Common myeloid progenitor, CD34-positive (primary cell): ENCODE measurements at regions not wholly inside any gene's neighbourhood (a gene's known extent, or its start where the extent isn't known, plus 50 kb on each side); places are given as distances from the start of the nearest gene placed in this dataset.

ENCODE experiments used
- CTCF ChIA-PET: fragments of 350-600 bp; sonication (Branson Sonifier 250); formaldehyde crosslinking; loops from one replicate; lab custom pipeline; 2021; ENCODE audit warnings: antibody characterized with exemption; lab: Charles Lee
- POLR2A ChIA-PET: fragments of 350-600 bp; sonication (Branson Sonifier 250); formaldehyde crosslinking; loops from one replicate; lab custom pipeline; 2021; ENCODE audit warnings: antibody characterized with exemption; lab: Charles Lee
- DNase-seq, 3 donors: peaks; one replicate each; pipeline versions ENCODE4 v3.0.0 to v3.0.0-alpha.2; 2013
- H3K27ac ChIP-seq, 2 experiments: 1 replicate in 1 of 2; 2 replicates in 1 of 2; pipeline ENCODE4 v1.7.0; 2013; ENCODE audit warnings: inconsistent platforms in 2 of 2, low read length in 2 of 2, mild to moderate bottlenecking in 2 of 2, low read depth in 1 of 2, moderate library complexity in 1 of 2; ENCODE audit not compliant: severe bottlenecking in 2 of 2, insufficient read depth in 1 of 2, poor library complexity in 1 of 2
- H3K27me3 ChIP-seq, 5 experiments: replicated peaks in 2 of 5; 1 replicate in 3 of 5; 2 replicates in 2 of 5; pipeline versions ENCODE4 v1.6.1 to v1.7.0; 2013; ENCODE audit warnings: low read length in 4 of 5, mild to moderate bottlenecking in 2 of 5, moderate library complexity in 2 of 5, inconsistent platforms in 1 of 5; ENCODE audit not compliant: insufficient read depth in 5 of 5, control insufficient read depth in 4 of 5
- H3K36me3 ChIP-seq, 4 experiments: 1 replicate in 2 of 4; 2 replicates in 2 of 4; pipeline versions ENCODE4 v1.6.1 to v1.7.0; 2013; ENCODE audit warnings: low read length in 3 of 4, control low read depth in 1 of 4, mild to moderate bottlenecking in 1 of 4; ENCODE audit not compliant: control insufficient read depth in 4 of 4, insufficient read depth in 4 of 4
- H3K4me1 ChIP-seq, 4 experiments: 1 replicate in 3 of 4; 2 replicates in 1 of 4; pipeline versions ENCODE4 v1.6.1 to v1.7.1; 2013; ENCODE audit warnings: low read length in 3 of 4, mild to moderate bottlenecking in 3 of 4, control low read depth in 1 of 4, inconsistent platforms in 1 of 4, moderate library complexity in 1 of 4; ENCODE audit not compliant: control insufficient read depth in 4 of 4, insufficient read depth in 4 of 4; ENCODE audit errors: control extremely low read depth in 1 of 4
- H3K4me3 ChIP-seq, 7 experiments: 1 replicate in 4 of 7; 2 replicates in 3 of 7; pipeline versions ENCODE4 v1.5.1 to v1.7.0; 2013; ENCODE audit warnings: mild to moderate bottlenecking in 7 of 7, low read length in 6 of 7, moderate library complexity in 6 of 7, inconsistent platforms in 2 of 7, low read depth in 2 of 7, control low read depth in 1 of 7; ENCODE audit not compliant: insufficient read depth in 4 of 7, control insufficient read depth in 1 of 7; ENCODE audit errors: extremely low read depth in 1 of 7
- H3K9me3 ChIP-seq, 5 experiments: 1 replicate in 4 of 5; 2 replicates in 1 of 5; pipeline versions ENCODE4 v1.6.1 to v1.7.1; 2013; ENCODE audit warnings: low read length in 4 of 5, mild to moderate bottlenecking in 2 of 5, inconsistent platforms in 1 of 5, low read depth in 1 of 5, moderate library complexity in 1 of 5; ENCODE audit not compliant: control insufficient read depth in 4 of 5, insufficient read depth in 2 of 5; ENCODE audit errors: control extremely low read depth in 1 of 5
- WGBS: methylation state at CpG from one replicate; pipeline ENCODE4 v1.1.5; 2013; ENCODE audit not compliant: insufficient coverage; 5-methylcytosine and 5-hydroxymethylcytosine counted together

GRCh38 chr16:65644821-65645220, 523.0 kb upstream of the CDH11 start:
- ChIA-PET CTCF (no interaction called here), POLR2A (no interaction called here)
- Histone ChIP-seq H3K4me3 (no peak overlapping the region), H3K36me3 (no peaks in the 10 kb centered on the region), H3K4me1 (no peaks in the 10 kb centered on the region), H3K9me3 (peaks cover 0 to 2% (median 0%) of the 10 kb centered on the region in 5 experiments), H3K27me3 (peaks cover 0 to 3% (median 0%) of the 10 kb centered on the region in 5 experiments), H3K27ac (no peak overlapping the region)
- DNase-seq, result no peak
- WGBS, result 100% methylated on average over 1 of the region's 2 CpGs

GRCh38 chr16:65641762-65642289, 520.0 kb upstream of the CDH11 start:
- whole genome bisulfite sequencing, result no CpG with 5 or more reads among the region's 3 CpGs
- Histone ChIP-seq H3K4me3 (no peak overlapping the region), H3K27me3 (no peaks in the 10 kb centered on the region), H3K27ac (no peak overlapping the region), H3K36me3 (no peaks in the 10 kb centered on the region), H3K4me1 (no peaks in the 10 kb centered on the region), H3K9me3 (peaks cover 0 to 2% (median 0%) of the 10 kb centered on the region in 5 experiments)
- POLR2A ChIA-PET, result no interaction called here
- DNase-seq, result no peak
- CTCF ChIA-PET, result no interaction called here

- H3K9me3 ChIP-seq, result peaks cover 0 to 2% (median 0%) of the 10 kb centered on the region in 5 experiments
- CTCF ChIA-PET, result no interaction called here
- no peak for DNase-seq
- 100% methylated on average over 3 of the region's 3 CpGs for WGBS
- no peaks in the 10 kb centered on the region for H3K36me3 ChIP-seq
- no peak overlapping the region for H3K27ac ChIP-seq
- no peaks in the 10 kb centered on the region for H3K4me1 ChIP-seq
- no peaks in the 10 kb centered on the region for H3K27me3 ChIP-seq
- POLR2A ChIA-PET, result no interaction called here
- no peak overlapping the region for H3K4me3 ChIP-seq
Measured at GRCh38 chr16:65641049-65641761, 519.3 kb upstream of the CDH11 start.

GRCh38 chr16:65634833-65635232, 513.0 kb upstream of the CDH11 start:
- POLR2A ChIA-PET, result no interaction called here
- no peak for DNase-seq
- Histone ChIP-seq H3K27ac (no peak overlapping the region), H3K27me3 (peaks cover 0 to 2% (median 0%) of the 10 kb centered on the region in 5 experiments), H3K9me3 (no peaks in the 10 kb centered on the region), H3K36me3 (no peaks in the 10 kb centered on the region), H3K4me3 (no peak overlapping the region), H3K4me1 (peaks cover 0 to 8% (median 7%) of the 10 kb centered on the region in 4 experiments)
- CTCF ChIA-PET, result no interaction called here
- no CpG with 5 or more reads among the region's 1 CpG for WGBS

- peak in 2 of 3 donors; percentile 77 for DNase-seq
- no peaks in the 10 kb centered on the region for H3K36me3 ChIP-seq
- no peak overlapping the region for H3K4me3 ChIP-seq
- WGBS, result 0% methylated on average over 4 of the region's 5 CpGs
- peaks cover 0 to 3% (median 0%) of the 10 kb centered on the region in 5 experiments for H3K27me3 ChIP-seq
- no peaks in the 10 kb centered on the region for H3K9me3 ChIP-seq
- POLR2A ChIA-PET, result no interaction called here
- CTCF ChIA-PET, result no interaction called here
- no peak overlapping the region for H3K27ac ChIP-seq
- peaks cover 0 to 8% (median 7%) of the 10 kb centered on the region in 4 experiments for H3K4me1 ChIP-seq
Measured at GRCh38 chr16:65634291-65634690, 512.4 kb upstream of the CDH11 start.

- ChIA-PET POLR2A (no interaction called here), CTCF (interaction anchor here (1.3 kb wide), 1 partner anchor 16 kb away, joined by 4 read pairs; no protein-coding TSS in a partner anchor)
- no peaks in the 10 kb centered on the region for H3K36me3 ChIP-seq
- H3K27me3 ChIP-seq, result peaks cover 0 to 20% (median 3%) of the 10 kb centered on the region in 5 experiments
- H3K27ac ChIP-seq, result no peak overlapping the region
- peaks cover 0 to 20% (median 17%) of the 10 kb centered on the region in 4 experiments for H3K4me1 ChIP-seq
- 0% methylated on average over 1 of the region's 2 CpGs for WGBS
- peak; percentile 80 to 97 (median 95) for DNase-seq
- H3K9me3 ChIP-seq, result peaks cover 0 to 2% (median 0%) of the 10 kb centered on the region in 5 experiments
- H3K4me3 ChIP-seq, result peak overlapping the region in 2 of 7 experiments; percentile 44 to 51
Measured at GRCh38 chr16:65624666-65625065, 502.8 kb upstream of the CDH11 start.

DNA sequence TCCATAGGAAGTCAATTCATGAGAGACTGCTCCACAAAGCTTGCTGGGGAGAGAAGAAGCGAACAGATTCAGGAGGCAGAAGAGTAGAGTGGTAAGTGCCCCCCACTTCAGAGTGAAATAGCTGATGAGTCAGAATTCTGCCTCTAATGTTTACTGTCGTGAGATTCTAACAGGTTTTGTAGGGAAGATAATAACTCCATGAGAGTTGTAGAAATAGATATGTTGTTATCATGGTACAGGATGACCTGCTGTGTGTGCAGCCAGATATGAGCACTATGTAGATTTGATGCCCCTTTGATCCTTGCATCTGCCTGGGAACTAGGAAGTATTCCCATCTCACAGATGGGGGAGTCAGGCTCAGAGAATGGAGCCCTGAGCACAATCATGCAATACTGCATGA, 502.4 kb upstream of the CDH11 start:
- DNase-seq, result peak in 2 of 3 donors; percentile 69 to 80
- Histone ChIP-seq H3K27me3 (peaks cover 0 to 19% (median 3%) of the 10 kb centered on the region in 5 experiments), H3K36me3 (no peaks in the 10 kb centered on the region), H3K4me3 (peak overlapping the region in 2 of 7 experiments; percentile 44 to 51), H3K27ac (no peak overlapping the region), H3K4me1 (peaks cover 0 to 20% (median 18%) of the 10 kb centered on the region in 4 experiments), H3K9me3 (peaks cover 0 to 2% (median 0%) of the 10 kb centered on the region in 5 experiments)
- WGBS, result 31% methylated on average over 2 of the region's 2 CpGs
- ChIA-PET CTCF (interaction anchor here (1.3 kb wide), 1 partner anchor 15 kb away, joined by 4 read pairs; no protein-coding TSS in a partner anchor), POLR2A (no interaction called here)
